ENCODE measurements at regions not wholly inside any gene's neighbourhood (a gene's known extent, or its start where the extent isn't known, plus 50 kb on each side); places are given as distances from the start of the nearest gene placed in this dataset.

GRCh38 chr16:6113749-6114148, 1016.2 kb upstream of the EEF2KMT start:
- Histone ChIP-seq H3K9ac (ENCODE audit: insufficient read depth, low read length) (no peak overlapping the region), H4K20me1 (ENCODE audit: control insufficient read depth, extremely low read depth, insufficient read depth, low read length) (no peaks in the 10 kb centered on the region), H3K27me3 (ENCODE audit: control insufficient read depth, insufficient read depth, low read length) (no peaks in the 10 kb centered on the region), H3K79me2 (ENCODE audit: control insufficient read depth, insufficient read depth, low read length) (no peaks in the 10 kb centered on the region), H3K4me1 (ENCODE audit: control insufficient read depth, extremely low read depth, insufficient read depth, low read length) (no peaks in the 10 kb centered on the region), H2AFZ (ENCODE audit: low read length) (no peak overlapping the region), H3K36me3 (ENCODE audit: control insufficient read depth, insufficient read depth, low read length) (no peaks in the 10 kb centered on the region), H3K27ac (ENCODE audit: insufficient read depth, low read length) (no peak overlapping the region), H3K4me3 (replicated peaks in 1 of 4; ENCODE audit: control extremely low read depth in 1 of 4, insufficient read depth in 1 of 4, low read depth in 3 of 4, low read length in 4 of 4) (no peak overlapping the region), H3K4me2 (ENCODE audit: extremely low read depth, insufficient read depth, low read length) (no peak overlapping the region), H3K9me3 (ENCODE audit: control insufficient read depth, insufficient read depth, low read depth, low read length) (no peaks in the 10 kb centered on the region)
- TF ChIP-seq EZH2 (IDR thresholded peaks at IDR 0.05; ENCODE audit: low read length, missing control alignments) (no peak), CTCF (conservative IDR thresholded peaks at IDR 0.05 in 1 of 2, IDR thresholded peaks at IDR 0.05 in 1 of 2; ENCODE audit: low read depth in 1 of 2, low read length in 2 of 2) (no peak)
- DNase-seq (ENCODE audit: low read depth in 2 of 2) = no peak

- Histone ChIP-seq H3K4me1 (ENCODE audit: control insufficient read depth, extremely low read depth, insufficient read depth, low read length) (no peaks in the 10 kb centered on the region), H3K27ac (ENCODE audit: insufficient read depth, low read length) (no peak overlapping the region), H4K20me1 (ENCODE audit: control insufficient read depth, extremely low read depth, insufficient read depth, low read length) (no peaks in the 10 kb centered on the region), H3K9ac (ENCODE audit: insufficient read depth, low read length) (no peak overlapping the region), H3K9me3 (ENCODE audit: control insufficient read depth, insufficient read depth, low read depth, low read length) (no peaks in the 10 kb centered on the region), H3K79me2 (ENCODE audit: control insufficient read depth, insufficient read depth, low read length) (no peaks in the 10 kb centered on the region), H3K36me3 (ENCODE audit: control insufficient read depth, insufficient read depth, low read length) (no peaks in the 10 kb centered on the region), H3K4me2 (ENCODE audit: extremely low read depth, insufficient read depth, low read length) (no peak overlapping the region), H2AFZ (ENCODE audit: low read length) (no peak overlapping the region), H3K4me3 (replicated peaks in 1 of 4; ENCODE audit: control extremely low read depth in 1 of 4, insufficient read depth in 1 of 4, low read depth in 3 of 4, low read length in 4 of 4) (no peak overlapping the region), H3K27me3 (ENCODE audit: control insufficient read depth, insufficient read depth, low read length) (no peaks in the 10 kb centered on the region)
- no peak for DNase-seq (ENCODE audit: low read depth in 2 of 2)
- no peak for TF ChIP-seq EZH2 (IDR thresholded peaks at IDR 0.05; ENCODE audit: low read length, missing control alignments)
- no peak for TF ChIP-seq CTCF (conservative IDR thresholded peaks at IDR 0.05 in 1 of 2, IDR thresholded peaks at IDR 0.05 in 1 of 2; ENCODE audit: low read depth in 1 of 2, low read length in 2 of 2)
Observed at GRCh38 chr16:6112700-6113099, 1015.1 kb upstream of the EEF2KMT start.

GRCh38 chr16:6111390-6111789, 1013.8 kb upstream of the EEF2KMT start:
- no peaks in the 10 kb centered on the region for H3K27me3 ChIP-seq (ENCODE audit: control insufficient read depth, insufficient read depth, low read length)
- no peak overlapping the region for H3K9ac ChIP-seq (ENCODE audit: insufficient read depth, low read length)
- H4K20me1 ChIP-seq (ENCODE audit: control insufficient read depth, extremely low read depth, insufficient read depth, low read length) = no peaks in the 10 kb centered on the region
- no peaks in the 10 kb centered on the region for H3K9me3 ChIP-seq (ENCODE audit: control insufficient read depth, insufficient read depth, low read depth, low read length)
- H3K27ac ChIP-seq (ENCODE audit: insufficient read depth, low read length) = no peak overlapping the region
- H3K36me3 ChIP-seq (ENCODE audit: control insufficient read depth, insufficient read depth, low read length) = no peaks in the 10 kb centered on the region
- no peak overlapping the region for H2AFZ ChIP-seq (ENCODE audit: low read length)
- H3K4me1 ChIP-seq (ENCODE audit: control insufficient read depth, extremely low read depth, insufficient read depth, low read length) = no peaks in the 10 kb centered on the region
- H3K4me2 ChIP-seq (ENCODE audit: extremely low read depth, insufficient read depth, low read length) = no peak overlapping the region
- no peaks in the 10 kb centered on the region for H3K79me2 ChIP-seq (ENCODE audit: control insufficient read depth, insufficient read depth, low read length)
- TF ChIP-seq EZH2 (IDR thresholded peaks at IDR 0.05; ENCODE audit: low read length, missing control alignments) = no peak
- no peak for TF ChIP-seq CTCF (conservative IDR thresholded peaks at IDR 0.05 in 1 of 2, IDR thresholded peaks at IDR 0.05 in 1 of 2; ENCODE audit: low read depth in 1 of 2, low read length in 2 of 2)
- H3K4me3 ChIP-seq (replicated peaks in 1 of 4; ENCODE audit: control extremely low read depth in 1 of 4, insufficient read depth in 1 of 4, low read depth in 3 of 4, low read length in 4 of 4) = no peak overlapping the region
- DNase-seq (ENCODE audit: low read depth in 2 of 2) = peak in 1 of 2 donors; percentile 74

All from fibroblast of lung (primary cell).